HG02852 (cell line): ENCODE measurements at regions not wholly inside any gene's neighbourhood (a gene's known extent, or its start where the extent isn't known, plus 50 kb on each side); places are given as distances from the start of the nearest gene placed in this dataset.
"Not testable (repeated sequence)": the region's sequence is repeated elsewhere in the genome, so short reads cannot be mapped to it uniquely, and the experiment has no call there.

Source experiments
- ATAC-seq: cut with Tn5 transposase; IDR thresholded peaks from one replicate; pipeline ENCODE4 v1.9.1; 2021; ENCODE audit warnings: mild to moderate bottlenecking, moderate library complexity; ENCODE audit not compliant: unreplicated experiment

GRCh38 chr10:64007157-64007556, 486.0 kb downstream of the REEP3 start:
- no peak for ATAC-seq

GRCh38 chr10:64010711-64011110, 489.5 kb downstream of the REEP3 start:
- ATAC-seq: no peak

- no peak for ATAC-seq
Observed at GRCh38 chr10:64011912-64012714, 490.9 kb downstream of the REEP3 start.

- no peak for ATAC-seq
Observed at GRCh38 chr10:64014281-64014680, 493.1 kb downstream of the REEP3 start.

GRCh38 chr10:64023926-64024470, 502.8 kb downstream of the REEP3 start:
- no peak for ATAC-seq

- no peak for ATAC-seq
Observed at GRCh38 chr10:64033711-64034110, 512.5 kb downstream of the REEP3 start.

- ATAC-seq: no peak
Observed at GRCh38 chr10:64036321-64036930, 515.2 kb downstream of the REEP3 start.

- no peak for ATAC-seq
Observed at GRCh38 chr10:64037071-64037661, 516.0 kb downstream of the REEP3 start.

GRCh38 chr10:64038107-64038506, 516.9 kb downstream of the REEP3 start:
- no peak for ATAC-seq

- peak; percentile 39 for ATAC-seq
Observed at GRCh38 chr10:64039198-64039597, 518.0 kb downstream of the REEP3 start.

- ATAC-seq: peak; percentile 19
Observed at GRCh38 chr10:64040781-64041180, 519.6 kb downstream of the REEP3 start.

GRCh38 chr10:64041185-64041988, 520.2 kb downstream of the REEP3 start:
- peak; percentile 90 for ATAC-seq

- no peak for ATAC-seq
Observed at GRCh38 chr10:64041989-64042490, 520.8 kb downstream of the REEP3 start.

GRCh38 chr10:64044098-64044497, 522.9 kb downstream of the REEP3 start:
- ATAC-seq: no peak

- ATAC-seq: not testable (repeated sequence)
Observed at GRCh38 chr10:64044957-64045632, 523.9 kb downstream of the REEP3 start.

- no peak for ATAC-seq
Observed at GRCh38 chr10:64054392-64054791, 533.2 kb downstream of the REEP3 start.

GRCh38 chr10:64059884-64060283, 538.7 kb downstream of the REEP3 start:
- no peak for ATAC-seq

- no peak for ATAC-seq
Observed at GRCh38 chr10:64060389-64060788, 539.2 kb downstream of the REEP3 start.

GRCh38 chr10:64062793-64063192, 541.6 kb downstream of the REEP3 start:
- ATAC-seq: no peak

GRCh38 chr10:64067009-64067606, 545.9 kb downstream of the REEP3 start:
- no peak for ATAC-seq
